MCF 10A (cell line): ENCODE measurements at regions not wholly inside any gene's neighbourhood (a gene's known extent, or its start where the extent isn't known, plus 50 kb on each side); places are given as distances from the start of the nearest gene placed in this dataset.

Source experiments
- BruUV-seq: library from RNA; stranded (reverse); fragments of 400-500 nt; replicated peaks from 2 replicates; lab custom pipeline; 2021; lab: Mats Ljungman, UMichigan
- CTCF ChIA-PET: fragments of 300-600 bp; sonication (Branson Sonifier 250); formaldehyde crosslinking; extraction: SDS; loops from one replicate; lab custom pipeline; 2021; ENCODE audit warnings: antibody characterized with exemption, inconsistent platforms; lab: Yijun Ruan, JAX
- POLR2A ChIA-PET: fragments of 300-600, 350-650 bp; sonication (Branson Sonifier 250); formaldehyde crosslinking; extraction: SDS; loops from one replicate; lab custom pipeline; 2020; ENCODE audit warnings: antibody characterized with exemption, inconsistent platforms; lab: Yijun Ruan, JAX
- DNase-seq: peaks from one replicate; pipeline ENCODE4 v3.0.0-alpha.2; 2018; ENCODE audit not compliant: unreplicated experiment
- H3K27ac Mint-ChIP-seq: one replicate; pipeline ENCODE4 v1.8.0; 2022; ENCODE audit warnings: mild to moderate bottlenecking, low read depth, mixed read lengths; ENCODE audit not compliant: unreplicated experiment
- H3K27me3 Mint-ChIP-seq: one replicate; pipeline ENCODE4 v1.8.0; 2022; ENCODE audit warnings: mixed read lengths; ENCODE audit not compliant: insufficient read depth, unreplicated experiment
- H3K36me3 Mint-ChIP-seq: one replicate; pipeline ENCODE4 v1.8.0; 2022; ENCODE audit warnings: mild to moderate bottlenecking, moderate library complexity, mixed read lengths; ENCODE audit not compliant: insufficient read depth, unreplicated experiment
- H3K4me1 Mint-ChIP-seq: one replicate; pipeline ENCODE4 v1.8.0; 2022; ENCODE audit warnings: mixed read lengths; ENCODE audit not compliant: insufficient read depth, unreplicated experiment
- H3K4me3 Mint-ChIP-seq: one replicate; pipeline ENCODE4 v1.8.0; 2022; ENCODE audit warnings: mild to moderate bottlenecking, moderate library complexity, mixed read lengths; ENCODE audit not compliant: unreplicated experiment
- H3K9me3 Mint-ChIP-seq: one replicate; pipeline ENCODE4 v1.8.0; 2022; ENCODE audit warnings: mixed read lengths; ENCODE audit not compliant: unreplicated experiment
- CTCF ChIP-seq: fragments of 200-600 bp; IDR thresholded peaks from one replicate; pipeline ENCODE4 v1.8.0; 2022; ENCODE audit warnings: antibody characterized with exemption, mild to moderate bottlenecking; ENCODE audit not compliant: unreplicated experiment
- intact Hi-C: fragments of 100-400 bp; cut with micrococcal nuclease; formaldehyde crosslinking; loops from 2 replicates; pipeline ENCODE4 v1.14.1; 2022

GRCh38 chr22:49347376-49347775 lies 480.3 kb downstream of the BRD1 start:
- Mint-ChIP-seq H3K27me3 (no peaks in the 10 kb centered on the region), H3K27ac (no peak overlapping the region), H3K4me3 (no peak overlapping the region), H3K4me1 (no peaks in the 10 kb centered on the region), H3K36me3 (peaks cover 11% of the 10 kb centered on the region), H3K9me3 (peaks cover 27% of the 10 kb centered on the region)
- ChIA-PET POLR2A (no interaction called here), CTCF (no interaction called here)
- intact Hi-C loops, result no loop called here
- TF ChIP-seq CTCF, result no peak
- DNase-seq, result no peak
- no TSS peak for BruUV-seq

GRCh38 chr22:49345896-49346295 lies 481.8 kb downstream of the BRD1 start:
- Mint-ChIP-seq H3K27me3 (no peaks in the 10 kb centered on the region), H3K4me3 (no peak overlapping the region), H3K27ac (no peak overlapping the region), H3K4me1 (no peaks in the 10 kb centered on the region), H3K36me3 (peaks cover 6% of the 10 kb centered on the region), H3K9me3 (peaks cover 18% of the 10 kb centered on the region)
- DNase-seq, result no peak
- POLR2A ChIA-PET, result no interaction called here
- no peak for TF ChIP-seq CTCF
- intact Hi-C loops, result no loop called here
- CTCF ChIA-PET, result no interaction called here
- BruUV-seq, result no TSS peak

DNA sequence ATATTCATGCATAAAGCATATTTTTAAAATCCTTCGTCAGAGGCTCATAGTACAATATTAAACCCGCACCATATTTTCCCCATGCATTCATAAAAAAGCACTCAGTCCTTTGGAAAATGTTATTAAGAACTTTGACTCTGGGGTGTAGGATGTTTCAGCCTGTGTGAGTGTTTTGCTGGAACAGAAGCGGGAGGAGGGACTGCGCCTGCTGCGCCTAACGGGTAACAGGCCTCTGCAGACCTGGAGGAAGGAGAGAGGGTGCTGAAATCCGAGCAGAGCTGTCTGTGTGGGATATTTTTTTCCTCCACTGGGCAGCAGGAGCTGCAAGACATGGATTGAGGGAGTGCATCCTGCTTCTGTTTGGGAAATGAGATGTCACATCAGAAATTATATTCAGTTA lies 483.0 kb downstream of the BRD1 start:
- Mint-ChIP-seq H3K9me3 (peaks cover 28% of the 10 kb centered on the region), H3K36me3 (peaks cover 6% of the 10 kb centered on the region), H3K4me1 (no peaks in the 10 kb centered on the region), H3K27me3 (no peaks in the 10 kb centered on the region), H3K27ac (no peak overlapping the region), H3K4me3 (no peak overlapping the region)
- ChIA-PET POLR2A (no interaction called here), CTCF (no interaction called here)
- DNase-seq, result no peak
- no TSS peak for BruUV-seq
- TF ChIP-seq CTCF, result no peak
- intact Hi-C loops, result no loop called here

DNA sequence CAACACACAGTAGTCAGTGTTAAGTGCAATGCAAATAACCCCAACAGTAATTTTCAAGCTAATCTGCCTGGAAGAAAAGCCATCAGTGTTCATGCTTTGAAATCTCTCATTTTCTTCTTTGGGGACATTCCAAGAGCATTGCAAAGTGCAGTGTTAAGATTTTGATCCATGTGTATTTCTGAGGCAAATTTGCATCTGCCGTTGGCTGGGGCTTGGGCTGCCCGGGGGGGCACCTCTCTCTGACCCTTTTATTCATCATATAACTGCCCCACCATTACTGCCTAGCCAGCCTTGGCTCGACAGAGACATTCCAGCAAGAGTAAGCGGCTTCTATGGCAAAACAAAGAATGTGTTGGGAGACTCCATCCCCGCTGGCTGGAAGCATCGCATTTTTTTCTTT lies 483.5 kb downstream of the BRD1 start:
- no peaks in the 10 kb centered on the region for H3K4me1 Mint-ChIP-seq

More for the DNA sequence above, 483.5 kb downstream of the BRD1 start:
- ChIA-PET CTCF (no interaction called here), POLR2A (no interaction called here)
- no peak for TF ChIP-seq CTCF
- Mint-ChIP-seq H3K36me3 (peaks cover 6% of the 10 kb centered on the region), H3K4me3 (no peak overlapping the region), H3K9me3 (peaks cover 32% of the 10 kb centered on the region), H3K27ac (no peak overlapping the region), H3K27me3 (no peaks in the 10 kb centered on the region)
- BruUV-seq, result no TSS peak
- intact Hi-C loops, result no loop called here
- DNase-seq, result no peak
